Lung (tissue), 11 donors: ENCODE measurements at regions not wholly inside any gene's neighbourhood (a gene's known extent, or its start where the extent isn't known, plus 50 kb on each side); places are given as distances from the start of the nearest gene placed in this dataset.

Experiments used
- ATAC-seq: fragments of 200-7000 bp; cut with Tn5 transposase; one replicate; pipeline ENCODE4 v1.9.1; 2020; ENCODE audit warnings: moderate number of reproducible peaks; ENCODE audit not compliant: insufficient read depth, low FRiP score
- DNase-seq, 3 donors: peaks; one replicate each; pipeline ENCODE4 v3.0.0-alpha.2; 2013 to 2017
- H3K27ac ChIP-seq, 2 donors: one replicate each; pipeline ENCODE4 v1.5.1; 2013; ENCODE audit warnings: mild to moderate bottlenecking in 2 of 2, moderate library complexity in 2 of 2, control low read depth in 1 of 2, inconsistent platforms in 1 of 2, low read depth in 1 of 2, low read length in 1 of 2
- H3K27me3 ChIP-seq, 3 donors: one replicate each; pipeline ENCODE4 v1.5.1; 2013; ENCODE audit warnings: low read length in 2 of 3; ENCODE audit not compliant: control insufficient read depth in 3 of 3, insufficient read depth in 3 of 3
- H3K36me3 ChIP-seq, 4 donors: one replicate each; pipeline ENCODE4 v1.5.1; 2013; ENCODE audit warnings: low read length in 4 of 4, mild to moderate bottlenecking in 1 of 4, moderate library complexity in 1 of 4; ENCODE audit not compliant: control insufficient read depth in 4 of 4, insufficient read depth in 4 of 4
- H3K4me1 ChIP-seq, 5 donors: one replicate each; pipeline ENCODE4 v1.5.1; 2013; ENCODE audit warnings: low read length in 5 of 5, mild to moderate bottlenecking in 2 of 5, moderate library complexity in 1 of 5; ENCODE audit not compliant: control insufficient read depth in 5 of 5, insufficient read depth in 5 of 5
- H3K4me3 ChIP-seq: one replicate; pipeline ENCODE4 v1.5.1; 2013; ENCODE audit warnings: mild to moderate bottlenecking, control low read depth, moderate library complexity
- H3K9ac ChIP-seq, 2 donors: one replicate each; pipeline ENCODE4 v1.5.1; 2013; ENCODE audit warnings: low read length in 2 of 2, control low read depth in 1 of 2; ENCODE audit not compliant: insufficient read depth in 1 of 2
- H3K9me3 ChIP-seq, 4 donors: one replicate each; pipeline ENCODE4 v1.5.1; 2013; ENCODE audit warnings: low read length in 3 of 4, mild to moderate bottlenecking in 1 of 4, moderate library complexity in 1 of 4; ENCODE audit not compliant: control insufficient read depth in 4 of 4, insufficient read depth in 3 of 4
- CTCF ChIP-seq: IDR thresholded peaks from 2 replicates; pipeline ENCODE4 v1.5.1; 2012; ENCODE audit warnings: mild to moderate bottlenecking; ENCODE audit errors: control extremely low read depth, extremely low read depth
- WGBS, 2 donors: extraction: QIAGEN DNeasy Blood & Tissue Kit; methylation state at CpG; one replicate each; pipeline ENCODE4 v1.1.7; 2013; 5-methylcytosine and 5-hydroxymethylcytosine counted together
- donor health status: control.
- donor health status: control.
- donor health status: Bipolar disorder and iron deficiency.
- donor health status: healthy.
- donor health status: DM: yes; HTN: yes; CAD: no.

GRCh38 chr6:134527108-134527787 lies 209.3 kb upstream of the SGK1 start:
- no peak overlapping the region for H3K9ac ChIP-seq
- no peak overlapping the region for H3K27ac ChIP-seq
- H3K4me3 ChIP-seq = no peak overlapping the region
- ATAC-seq (no peak), DNase-seq (no peak)
- H3K9me3 ChIP-seq = no peaks in the 10 kb centered on the region
- H3K27me3 ChIP-seq = no peaks in the 10 kb centered on the region
- H3K36me3 ChIP-seq = no peaks in the 10 kb centered on the region
- WGBS, 2 donors = 81 to 86% methylated on average over 3 of the region's 3 CpGs
- no peak for TF ChIP-seq CTCF
- peaks cover 0 to 22% (median 0%) of the 10 kb centered on the region in 5 donors for H3K4me1 ChIP-seq

GRCh38 chr6:134525190-134525868 lies 207.4 kb upstream of the SGK1 start:
- no peak overlapping the region for H3K4me3 ChIP-seq
- H3K4me1 ChIP-seq = peaks cover 0 to 12% (median 0%) of the 10 kb centered on the region in 5 donors
- TF ChIP-seq CTCF = no peak
- H3K9me3 ChIP-seq = no peaks in the 10 kb centered on the region
- H3K36me3 ChIP-seq = no peaks in the 10 kb centered on the region
- no peaks in the 10 kb centered on the region for H3K27me3 ChIP-seq
- H3K9ac ChIP-seq = no peak overlapping the region
- no peak for ATAC-seq
- H3K27ac ChIP-seq = no peak overlapping the region
- no peak for DNase-seq

- TF ChIP-seq CTCF = no peak
- peaks cover 0 to 12% (median 6%) of the 10 kb centered on the region in 5 donors for H3K4me1 ChIP-seq
- no peak for DNase-seq
- H3K27ac ChIP-seq = no peak overlapping the region
- H3K9ac ChIP-seq = no peak overlapping the region
- no peaks in the 10 kb centered on the region for H3K36me3 ChIP-seq
- ATAC-seq = no peak
- no peak overlapping the region for H3K4me3 ChIP-seq
- H3K27me3 ChIP-seq = no peaks in the 10 kb centered on the region
- WGBS, 2 donors = 65 to 74% methylated on average over 1 of the region's 1 CpG
- no peaks in the 10 kb centered on the region for H3K9me3 ChIP-seq
Measured at GRCh38 chr6:134523903-134524650, 206.2 kb upstream of the SGK1 start.
